H9 (cell line): ENCODE measurements at regions not wholly inside any gene's neighbourhood (a gene's known extent, or its start where the extent isn't known, plus 50 kb on each side); places are given as distances from the start of the nearest gene placed in this dataset.

Experiments used
- DNase-seq: peaks from one replicate; pipeline ENCODE4 v3.0.0-alpha.2; 2017
- H2AFZ ChIP-seq: one replicate; pipeline ENCODE4 v1.6.1; 2013; ENCODE audit warnings: mild to moderate bottlenecking, low read length, control low read depth, moderate library complexity
- H2AK5ac ChIP-seq: 2 replicates; pipeline ENCODE4 v1.6.1; 2013; ENCODE audit warnings: low read length, control low read depth, mixed read lengths; ENCODE audit not compliant: insufficient read length
- H2BK120ac ChIP-seq: one replicate; pipeline ENCODE4 v1.6.1; 2013; ENCODE audit warnings: low read depth, mild to moderate bottlenecking, low read length, control low read depth, inconsistent platforms; ENCODE audit not compliant: poor library complexity, severe bottlenecking
- H2BK12ac ChIP-seq: 2 replicates; pipeline ENCODE4 v1.6.1; 2013; ENCODE audit warnings: low read length, control low read depth, mixed read lengths, low read depth; ENCODE audit not compliant: insufficient read length
- H2BK15ac ChIP-seq: 2 replicates; pipeline ENCODE4 v1.6.1; 2013; ENCODE audit warnings: low read depth, low read length, control low read depth
- H2BK20ac ChIP-seq: one replicate; pipeline ENCODE4 v1.6.1; 2013; ENCODE audit warnings: low read depth, mild to moderate bottlenecking, low read length, control low read depth, inconsistent platforms; ENCODE audit not compliant: poor library complexity, severe bottlenecking
- H2BK5ac ChIP-seq: 2 replicates; pipeline ENCODE4 v1.6.1; 2013; ENCODE audit warnings: low read length, control low read depth, mixed read lengths; ENCODE audit not compliant: insufficient read length
- H3K14ac ChIP-seq: 2 replicates; pipeline ENCODE4 v1.6.1; 2013; ENCODE audit warnings: low read length, control low read depth; ENCODE audit not compliant: insufficient read depth
- H3K18ac ChIP-seq: 2 replicates; pipeline ENCODE4 v1.6.1; 2013; ENCODE audit warnings: low read depth, mild to moderate bottlenecking, mixed read lengths, low read length, control low read depth; ENCODE audit not compliant: insufficient read length
- H3K23ac ChIP-seq: 2 replicates; pipeline ENCODE4 v1.6.1; 2013; ENCODE audit warnings: low read length, control low read depth, mixed read lengths, low read depth; ENCODE audit not compliant: insufficient read length
- H3K23me2 ChIP-seq: 2 replicates; pipeline ENCODE4 v1.6.1; 2013; ENCODE audit warnings: low read depth, mild to moderate bottlenecking, mixed read lengths, low read length, control low read depth; ENCODE audit not compliant: insufficient read length, poor library complexity, severe bottlenecking
- H3K27ac ChIP-seq: 2 replicates; pipeline ENCODE4 v1.5.1; 2013; ENCODE audit warnings: low read length, control low read depth, mixed read lengths, low read depth; ENCODE audit not compliant: insufficient read length
- H3K27me3 ChIP-seq: 2 replicates; pipeline ENCODE4 v1.6.1; 2013; ENCODE audit warnings: low read length, control low read depth, inconsistent platforms; ENCODE audit not compliant: insufficient read depth
- H3K4ac ChIP-seq: 2 replicates; pipeline ENCODE4 v1.6.1; 2013; ENCODE audit warnings: low read depth, mild to moderate bottlenecking, control low read depth, inconsistent platforms, low read length, moderate library complexity
- H3K4me1 ChIP-seq: 2 replicates; pipeline ENCODE4 v1.6.1; 2013; ENCODE audit warnings: low read length, control low read depth, inconsistent platforms; ENCODE audit not compliant: insufficient read depth
- H3K4me2 ChIP-seq: 2 replicates; pipeline ENCODE4 v1.6.1; 2013; ENCODE audit warnings: low read length, control low read depth, mixed read lengths; ENCODE audit not compliant: insufficient read length, insufficient read depth
- H3K56ac ChIP-seq: 2 replicates; pipeline ENCODE4 v1.6.1; 2013; ENCODE audit warnings: low read depth, mild to moderate bottlenecking, mixed read lengths, low read length, control low read depth; ENCODE audit not compliant: insufficient read length
- H3K79me1 ChIP-seq: 2 replicates; pipeline ENCODE4 v1.6.1; 2013; ENCODE audit warnings: low read depth, mild to moderate bottlenecking, moderate library complexity, low read length, control low read depth, inconsistent platforms; ENCODE audit not compliant: insufficient read depth, poor library complexity, severe bottlenecking
- H3K79me2 ChIP-seq: 2 replicates; pipeline ENCODE4 v1.6.1; 2013; ENCODE audit warnings: low read length, control low read depth, inconsistent platforms; ENCODE audit not compliant: insufficient read depth
- H3K9ac ChIP-seq: 2 replicates; pipeline ENCODE4 v1.6.1; 2013; ENCODE audit warnings: low read length, control low read depth, mixed read lengths; ENCODE audit not compliant: insufficient read length; ENCODE audit errors: extremely low read depth
- H3K9me3 ChIP-seq: one replicate; pipeline ENCODE4 v1.6.1; 2013; ENCODE audit warnings: low read depth, low read length, inconsistent platforms; ENCODE audit not compliant: control insufficient read depth
- H3T11ph ChIP-seq: one replicate; pipeline ENCODE4 v1.6.1; 2013; ENCODE audit warnings: mild to moderate bottlenecking, low read length, control low read depth, inconsistent platforms
- H4K20me1 ChIP-seq: one replicate; pipeline ENCODE4 v1.6.1; 2013; ENCODE audit not compliant: control insufficient read depth, insufficient read length, insufficient read depth
- H4K5ac ChIP-seq: 2 replicates; pipeline ENCODE4 v1.6.1; 2013; ENCODE audit warnings: low read depth, mild to moderate bottlenecking, mixed read lengths, low read length, control low read depth; ENCODE audit not compliant: insufficient read length
- H4K8ac ChIP-seq: replicated peaks from 2 replicates; pipeline ENCODE4 v1.6.1; 2013; ENCODE audit warnings: low read length, control low read depth, mixed read lengths, low read depth; ENCODE audit not compliant: insufficient read length
- H4K91ac ChIP-seq: 2 replicates; pipeline ENCODE4 v1.6.1; 2013; ENCODE audit warnings: low read depth, mild to moderate bottlenecking, moderate library complexity, mixed read lengths, low read length, control low read depth; ENCODE audit not compliant: insufficient read length
- H3K27ac Mint-ChIP-seq, 3 experiments: 2 replicates in 2 of 3; 3 replicates in 1 of 3; pipeline ENCODE4 v1.8.0; 2020 to 2021; ENCODE audit warnings: mixed read lengths in 3 of 3, mild to moderate bottlenecking in 1 of 3, moderate library complexity in 1 of 3
- H3K27me3 Mint-ChIP-seq: 2 replicates; pipeline ENCODE4 v1.8.0; 2021; ENCODE audit warnings: low read depth, mild to moderate bottlenecking, moderate library complexity, mixed read lengths
- H3K36me3 Mint-ChIP-seq, 3 experiments: 2 replicates in 2 of 3; 3 replicates in 1 of 3; pipeline ENCODE4 v1.8.0; 2020 to 2021; ENCODE audit warnings: low read depth in 3 of 3, mixed read lengths in 3 of 3; ENCODE audit not compliant: insufficient read depth in 1 of 3
- H3K4me1 Mint-ChIP-seq, 2 experiments: 2 replicates each; pipeline ENCODE4 v1.8.0; 2020; ENCODE audit warnings: mixed read lengths in 2 of 2
- H3K4me3 Mint-ChIP-seq, 2 experiments: 2 replicates in 1 of 2; 3 replicates in 1 of 2; pipeline ENCODE4 v1.8.0; 2020 to 2021; ENCODE audit warnings: mild to moderate bottlenecking in 2 of 2, mixed read lengths in 2 of 2, moderate library complexity in 1 of 2
- H3K9me3 Mint-ChIP-seq, 2 experiments: 2 replicates in 1 of 2; 3 replicates in 1 of 2; pipeline ENCODE4 v1.8.0; 2020; ENCODE audit warnings: mild to moderate bottlenecking in 2 of 2, mixed read lengths in 2 of 2, moderate library complexity in 1 of 2
- WGBS: extraction: QIAGEN DNeasy Blood & Tissue Kit; methylation state at CpG from one replicate; pipeline ENCODE4 v1.1.7; 2013; ENCODE audit warnings: missing lambda C conversion rate, low lambda C conversion rate, mixed read lengths; ENCODE audit not compliant: insufficient read length; ENCODE audit errors: extremely low coverage; 5-methylcytosine and 5-hydroxymethylcytosine counted together
- TF ChIP-seq, protein P1 (sequence below): fragments of 200-600 bp; sonication (generic); conservative IDR thresholded peaks from 3 replicates; pipeline ENCODE4 v1.8.0; 2021; ENCODE audit warnings: antibody characterized with exemption, mild to moderate bottlenecking

DNA sequence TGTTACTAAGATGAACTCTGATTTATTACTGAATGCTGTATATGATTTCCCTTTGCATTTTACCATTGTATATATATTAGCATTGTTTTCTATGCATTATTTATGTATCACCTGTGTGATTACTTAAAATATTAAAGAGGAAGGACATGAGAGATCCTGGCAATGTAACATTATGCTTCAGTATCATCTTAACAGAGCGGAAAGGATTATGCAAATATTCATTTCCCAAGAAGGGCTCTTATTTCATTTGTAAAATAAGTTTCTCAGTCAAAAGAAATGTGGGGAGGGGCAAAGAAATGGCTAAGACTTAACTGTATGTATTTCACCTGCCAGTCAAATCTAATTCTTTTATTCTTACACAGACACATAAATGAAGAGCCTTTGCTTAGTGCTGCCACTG lies 654.2 kb upstream of the PKDCC start:
- WGBS: no CpG with 5 or more reads among the region's 1 CpG
- Histone ChIP-seq H3K27me3 (no peaks in the 10 kb centered on the region), H3K4me2 (no peak overlapping the region)

More for the DNA sequence above, 654.2 kb upstream of the PKDCC start:
- Histone ChIP-seq H3K27ac (no peak overlapping the region), H3K56ac (no peak overlapping the region), H3K14ac (no peak overlapping the region), H3K4me1 (no peaks in the 10 kb centered on the region; the same call in 1 of the 2 replicates), H2BK12ac (no peak overlapping the region), H3K23ac (no peak overlapping the region), H2BK5ac (no peak overlapping the region), H3K9ac (no peak overlapping the region), H4K5ac (no peak overlapping the region), H2BK120ac (no peak overlapping the region), H3K23me2 (no peaks in the 10 kb centered on the region), H3T11ph (no peak overlapping the region), H4K91ac (no peak overlapping the region), H2AFZ (no peak overlapping the region), H2BK20ac (no peak overlapping the region), H3K4ac (no peak overlapping the region), H3K9me3 (peaks cover 8% of the 10 kb centered on the region), H4K8ac (no peak overlapping the region), H2AK5ac (no peak overlapping the region), H3K18ac (no peak overlapping the region), H2BK15ac (no peak overlapping the region), H4K20me1 (no peaks in the 10 kb centered on the region), H3K79me2 (no peaks in the 10 kb centered on the region), H3K79me1 (no peaks in the 10 kb centered on the region)
- Mint-ChIP-seq H3K27me3 (no peaks in the 10 kb centered on the region; the same call in 1 of the 2 replicates), H3K9me3 (peaks cover 26 to 40% of the 10 kb centered on the region in 2 experiments), H3K36me3 (peaks cover 17 to 34% (median 34%) of the 10 kb centered on the region in 3 experiments), H3K27ac (peak overlapping the region; percentile 7 to 83 (median 80); a peak in 5 of 7 replicates), H3K4me1 (peaks cover 16 to 20% of the 10 kb centered on the region in 2 experiments), H3K4me3 (no peak overlapping the region)
- TF ChIP-seq, protein P1, sequence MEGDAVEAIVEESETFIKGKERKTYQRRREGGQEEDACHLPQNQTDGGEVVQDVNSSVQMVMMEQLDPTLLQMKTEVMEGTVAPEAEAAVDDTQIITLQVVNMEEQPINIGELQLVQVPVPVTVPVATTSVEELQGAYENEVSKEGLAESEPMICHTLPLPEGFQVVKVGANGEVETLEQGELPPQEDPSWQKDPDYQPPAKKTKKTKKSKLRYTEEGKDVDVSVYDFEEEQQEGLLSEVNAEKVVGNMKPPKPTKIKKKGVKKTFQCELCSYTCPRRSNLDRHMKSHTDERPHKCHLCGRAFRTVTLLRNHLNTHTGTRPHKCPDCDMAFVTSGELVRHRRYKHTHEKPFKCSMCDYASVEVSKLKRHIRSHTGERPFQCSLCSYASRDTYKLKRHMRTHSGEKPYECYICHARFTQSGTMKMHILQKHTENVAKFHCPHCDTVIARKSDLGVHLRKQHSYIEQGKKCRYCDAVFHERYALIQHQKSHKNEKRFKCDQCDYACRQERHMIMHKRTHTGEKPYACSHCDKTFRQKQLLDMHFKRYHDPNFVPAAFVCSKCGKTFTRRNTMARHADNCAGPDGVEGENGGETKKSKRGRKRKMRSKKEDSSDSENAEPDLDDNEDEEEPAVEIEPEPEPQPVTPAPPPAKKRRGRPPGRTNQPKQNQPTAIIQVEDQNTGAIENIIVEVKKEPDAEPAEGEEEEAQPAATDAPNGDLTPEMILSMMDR: no peak
- DNase-seq: no peak
